ENCODE measurements at regions not wholly inside any gene's neighbourhood (a gene's known extent, or its start where the extent isn't known, plus 50 kb on each side); places are given as distances from the start of the nearest gene placed in this dataset.
"Not testable (repeated sequence)": the region's sequence is repeated elsewhere in the genome, so short reads cannot be mapped to it uniquely, and the experiment has no call there.

GRCh38 chr20:53808302-53808701, 214.7 kb upstream of the ZNF217 start:
- not testable (repeated sequence) for TF ChIP-seq POLR2AphosphoS5 (IDR thresholded peaks at IDR 0.05; ENCODE audit: insufficient read depth in 1 of 2, low read depth in 1 of 2); POLR2A (IDR thresholded peaks at IDR 0.05); CTCF (IDR thresholded peaks at IDR 0.05)

All from vagina (tissue), 2 donors.